PC-9 (cell line): ENCODE measurements at regions not wholly inside any gene's neighbourhood (a gene's known extent, or its start where the extent isn't known, plus 50 kb on each side); places are given as distances from the start of the nearest gene placed in this dataset.

Source experiments
- BruUV-seq: library from RNA; stranded (reverse); fragments of 400-500 nt; replicated peaks from 2 replicates; lab custom pipeline; 2021; lab: Mats Ljungman, UMichigan
- CTCF ChIA-PET: fragments of 300-600 bp; sonication (Branson Sonifier 250); formaldehyde crosslinking; loops from one replicate; lab custom pipeline; 2022; ENCODE audit warnings: antibody characterized with exemption; lab: Charles Lee
- POLR2A ChIA-PET: fragments of 300-600 bp; sonication (Branson Sonifier 250); formaldehyde crosslinking; loops from one replicate; lab custom pipeline; 2022; ENCODE audit warnings: antibody characterized with exemption; ENCODE audit not compliant: unreplicated experiment; lab: Charles Lee
- DNase-seq, 2 experiments: peaks; one replicate each; pipeline versions ENCODE4 v3.0.0 to v3.0.0-alpha.2; 2015 to 2022; ENCODE audit warnings: mixed read lengths in 1 of 2
- H2AFZ ChIP-seq: fragments of 200-600 bp; sonication (generic); 2 replicates; pipeline ENCODE4 v1.8.1; 2017; ENCODE audit warnings: antibody characterized with exemption
- H3F3A ChIP-seq: fragments of 200-600 bp; sonication (generic); 2 replicates; pipeline ENCODE4 v1.8.1; 2017; ENCODE audit warnings: antibody characterized with exemption, mild to moderate bottlenecking, low read depth; ENCODE audit not compliant: insufficient read depth
- H3K27ac ChIP-seq: fragments of 200-600 bp; sonication (generic); 2 replicates; pipeline ENCODE4 v1.6.1; 2016; ENCODE audit warnings: mixed run types
- H3K27me3 ChIP-seq: fragments of 200-600 bp; sonication (generic); 2 replicates; pipeline ENCODE4 v1.6.1; 2016; ENCODE audit warnings: low read depth, mixed run types; ENCODE audit not compliant: insufficient read depth
- H3K36me3 ChIP-seq: fragments of 200-600 bp; sonication (generic); 2 replicates; pipeline ENCODE4 v1.6.1; 2016; ENCODE audit warnings: low read depth, mixed run types
- H3K4me1 ChIP-seq: fragments of 200-600 bp; sonication (generic); replicated peaks from 2 replicates; pipeline ENCODE4 v1.6.1; 2016; ENCODE audit warnings: mixed run types; ENCODE audit not compliant: insufficient read depth
- H3K4me2 ChIP-seq: fragments of 200-600 bp; sonication (generic); 2 replicates; pipeline ENCODE4 v1.6.1; 2017; ENCODE audit warnings: mixed run types
- H3K4me3 ChIP-seq: fragments of 200-600 bp; sonication (generic); 2 replicates; pipeline ENCODE4 v1.6.1; 2016; ENCODE audit warnings: mixed run types
- H3K79me2 ChIP-seq: fragments of 200-600 bp; sonication (generic); 2 replicates; pipeline ENCODE4 v1.6.1; 2017; ENCODE audit warnings: low read depth, mixed run types
- H3K9me2 ChIP-seq: fragments of 200-600 bp; sonication (generic); 2 replicates; pipeline ENCODE4 v1.8.1; 2017; ENCODE audit warnings: mild to moderate bottlenecking; ENCODE audit not compliant: insufficient read depth
- H3K9me3 ChIP-seq: fragments of 200-600 bp; sonication (generic); 2 replicates; pipeline ENCODE4 v1.8.1; 2016; ENCODE audit warnings: low read depth; ENCODE audit not compliant: insufficient read depth
- H4K20me1 ChIP-seq: fragments of 200-600 bp; sonication (generic); 2 replicates; pipeline ENCODE4 v1.8.1; 2017; ENCODE audit not compliant: insufficient read depth
- CTCF ChIP-seq: fragments of 200-600 bp; sonication (generic); conservative IDR thresholded peaks from 2 replicates; pipeline ENCODE4 v1.6.1; 2017; ENCODE audit warnings: mixed run types, antibody characterized with exemption, mild to moderate bottlenecking, moderate library complexity
- EZH2 ChIP-seq: fragments of 200-600 bp; sonication (generic); IDR thresholded peaks from 2 replicates; pipeline ENCODE4 v1.8.0; 2017; ENCODE audit warnings: antibody characterized with exemption, low read depth
- intact Hi-C: fragments of 100-400 bp; cut with micrococcal nuclease; formaldehyde crosslinking; loops from one replicate; pipeline ENCODE4 v1.10.0; 2022; ENCODE audit not compliant: unreplicated experiment

GRCh38 chr6:144460327-144461095 lies 175.4 kb downstream of the UTRN start:
- no peak overlapping the region for H3K4me3 ChIP-seq
- no peaks in the 10 kb centered on the region for H3K4me1 ChIP-seq
- H4K20me1 ChIP-seq = no peaks in the 10 kb centered on the region
- H3K79me2 ChIP-seq = no peaks in the 10 kb centered on the region
- no peaks in the 10 kb centered on the region for H3K9me2 ChIP-seq
- TF ChIP-seq EZH2 (no peak), CTCF (no peak)
- no peak for DNase-seq
- no peak overlapping the region for H3K27ac ChIP-seq
- no peaks in the 10 kb centered on the region for H3F3A ChIP-seq
- H3K36me3 ChIP-seq = peaks cover 18% of the 10 kb centered on the region; the same call in 1 of the 2 replicates
- BruUV-seq = no TSS peak
- intact Hi-C loops = no loop called here
- no peaks in the 10 kb centered on the region for H3K9me3 ChIP-seq
- H3K27me3 ChIP-seq = no peaks in the 10 kb centered on the region
- POLR2A ChIA-PET = no interaction called here
- H2AFZ ChIP-seq = no peak overlapping the region
- CTCF ChIA-PET = no interaction called here
- H3K4me2 ChIP-seq = no peak overlapping the region

GRCh38 chr6:144462058-144462457 lies 176.9 kb downstream of the UTRN start:
- CTCF ChIA-PET = no interaction called here
- Histone ChIP-seq H3K9me3 (no peaks in the 10 kb centered on the region), H3K36me3 (peaks cover 22% of the 10 kb centered on the region; the same call in 1 of the 2 replicates), H3F3A (no peaks in the 10 kb centered on the region), H3K27ac (no peak overlapping the region), H3K79me2 (no peaks in the 10 kb centered on the region), H3K4me1 (no peaks in the 10 kb centered on the region), H3K4me2 (no peak overlapping the region), H4K20me1 (no peaks in the 10 kb centered on the region), H3K4me3 (no peak overlapping the region), H3K27me3 (no peaks in the 10 kb centered on the region), H3K9me2 (no peaks in the 10 kb centered on the region; the same call in 1 of the 2 replicates), H2AFZ (no peak overlapping the region)
- no peak for TF ChIP-seq EZH2
- no peak for TF ChIP-seq CTCF
- intact Hi-C loops = no loop called here
- no TSS peak for BruUV-seq
- no peak for DNase-seq
- POLR2A ChIA-PET = no interaction called here

GRCh38 chr6:144466716-144467115 lies 181.6 kb downstream of the UTRN start:
- Histone ChIP-seq H3K4me2 (no peak overlapping the region), H3K36me3 (peaks cover 16% of the 10 kb centered on the region; the same call in 1 of the 2 replicates), H3K79me2 (no peaks in the 10 kb centered on the region), H4K20me1 (no peaks in the 10 kb centered on the region), H2AFZ (no peak overlapping the region), H3K9me3 (no peaks in the 10 kb centered on the region), H3K4me3 (no peak overlapping the region), H3K27ac (no peak overlapping the region), H3K9me2 (no peaks in the 10 kb centered on the region; the same call in 1 of the 2 replicates), H3K27me3 (no peaks in the 10 kb centered on the region), H3K4me1 (no peaks in the 10 kb centered on the region), H3F3A (no peaks in the 10 kb centered on the region)
- CTCF ChIA-PET = no interaction called here
- intact Hi-C loops = no loop called here
- TF ChIP-seq CTCF (no peak), EZH2 (no peak)
- no TSS peak for BruUV-seq
- POLR2A ChIA-PET = no interaction called here
- DNase-seq = no peak
